ENCODE measurements at regions not wholly inside any gene's neighbourhood (a gene's known extent, or its start where the extent isn't known, plus 50 kb on each side); places are given as distances from the start of the nearest gene placed in this dataset.
"Not testable (repeated sequence)": the region's sequence is repeated elsewhere in the genome, so short reads cannot be mapped to it uniquely, and the experiment has no call there.

DNA sequence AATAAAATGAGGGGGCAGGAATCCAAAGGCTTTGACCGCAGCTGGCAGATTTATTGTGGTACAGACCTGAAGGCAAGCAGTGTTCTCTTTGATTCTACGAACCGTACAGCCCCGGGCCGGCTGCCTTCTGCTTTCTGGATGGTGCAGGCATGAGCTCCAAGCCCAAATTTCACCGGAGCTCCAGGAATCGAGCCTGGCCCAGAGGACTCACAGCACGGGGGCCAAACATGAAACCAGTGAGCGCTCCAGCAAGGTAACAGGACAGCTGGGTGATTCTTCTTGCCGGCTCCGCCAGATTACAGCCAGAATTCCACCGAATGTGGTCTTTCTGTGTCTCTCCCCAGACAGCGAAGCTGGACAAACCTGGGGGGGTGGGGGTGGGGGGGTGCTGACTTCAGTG, 208.1 kb downstream of the SHOX start:
- TF ChIP-seq EZH2 (IDR thresholded peaks at IDR 0.05; ENCODE audit: insufficient read depth, poor library complexity, severe bottlenecking); EZH2phosphoT487 (IDR thresholded peaks at IDR 0.05; ENCODE audit: insufficient read depth, low read depth): not testable (repeated sequence)
